Tibial nerve (tissue), 4 donors: ENCODE measurements at regions not wholly inside any gene's neighbourhood (a gene's known extent, or its start where the extent isn't known, plus 50 kb on each side); places are given as distances from the start of the nearest gene placed in this dataset.
"Not testable (repeated sequence)": the region's sequence is repeated elsewhere in the genome, so short reads cannot be mapped to it uniquely, and the experiment has no call there.

Source experiments
- DNase-seq, 2 donors: peaks; one replicate each; pipeline ENCODE4 v3.0.0-alpha.2; 2019; ENCODE audit warnings: low spot score in 2 of 2
- H3K27ac ChIP-seq, 4 donors: fragments of 200-600 bp; sonication (generic) in 3 of 4; one replicate each; pipeline ENCODE4 v1.5.1; 2017 to 2019; ENCODE audit warnings: mild to moderate bottlenecking in 1 of 4
- H3K27me3 ChIP-seq, 2 donors: fragments of 200-600 bp; sonication (generic) in 1 of 2; one replicate each; pipeline versions ENCODE4 v1.5.1 to v1.6.0; 2017 to 2019
- H3K36me3 ChIP-seq, 3 donors: fragments of 200-600 bp; sonication (generic); one replicate each; pipeline ENCODE4 v1.5.1; 2018 to 2019
- H3K4me1 ChIP-seq, 4 donors: fragments of 200-600 bp; sonication (generic) in 3 of 4; one replicate each; pipeline ENCODE4 v1.5.1; 2017 to 2019
- H3K4me3 ChIP-seq, 4 donors: fragments of 200-600 bp; sonication (generic) in 3 of 4; one replicate each; pipeline ENCODE4 v1.5.1; 2017 to 2019; ENCODE audit warnings: mild to moderate bottlenecking in 1 of 4, moderate library complexity in 1 of 4
- H3K9me3 ChIP-seq, 4 donors: fragments of 200-600 bp; sonication (generic) in 3 of 4; one replicate each; pipeline ENCODE4 v1.5.1; 2017 to 2019
- EP300 ChIP-seq, 2 donors: sonication (generic); formaldehyde crosslinking; IDR thresholded peaks; one replicate each; pipeline ENCODE4 v1.6.1; 2017; ENCODE audit warnings: antibody characterized with exemption in 2 of 2, mild to moderate bottlenecking in 1 of 2
- POLR2A ChIP-seq, 2 donors: fragments of 450-650 bp; IDR thresholded peaks; one replicate each; pipeline ENCODE4 v1.6.1; 2017; ENCODE audit warnings: antibody characterized with exemption in 2 of 2, mild to moderate bottlenecking in 2 of 2, moderate library complexity in 2 of 2
- WGBS, 2 donors: methylation state at CpG; one replicate each; pipeline ENCODE4 v1.1.5; 2018; 5-methylcytosine and 5-hydroxymethylcytosine counted together
- TF ChIP-seq, protein P1 (sequence below), 5 experiments: fragments of 200-600 bp in 3 of 5; fragments of 450-650 bp in 2 of 5; sonication (generic) in 3 of 5; IDR thresholded peaks; one replicate each; pipeline ENCODE4 v1.5.1; 2016 to 2019; ENCODE audit warnings: antibody characterized with exemption in 5 of 5, mild to moderate bottlenecking in 3 of 5, moderate library complexity in 2 of 5

DNA sequence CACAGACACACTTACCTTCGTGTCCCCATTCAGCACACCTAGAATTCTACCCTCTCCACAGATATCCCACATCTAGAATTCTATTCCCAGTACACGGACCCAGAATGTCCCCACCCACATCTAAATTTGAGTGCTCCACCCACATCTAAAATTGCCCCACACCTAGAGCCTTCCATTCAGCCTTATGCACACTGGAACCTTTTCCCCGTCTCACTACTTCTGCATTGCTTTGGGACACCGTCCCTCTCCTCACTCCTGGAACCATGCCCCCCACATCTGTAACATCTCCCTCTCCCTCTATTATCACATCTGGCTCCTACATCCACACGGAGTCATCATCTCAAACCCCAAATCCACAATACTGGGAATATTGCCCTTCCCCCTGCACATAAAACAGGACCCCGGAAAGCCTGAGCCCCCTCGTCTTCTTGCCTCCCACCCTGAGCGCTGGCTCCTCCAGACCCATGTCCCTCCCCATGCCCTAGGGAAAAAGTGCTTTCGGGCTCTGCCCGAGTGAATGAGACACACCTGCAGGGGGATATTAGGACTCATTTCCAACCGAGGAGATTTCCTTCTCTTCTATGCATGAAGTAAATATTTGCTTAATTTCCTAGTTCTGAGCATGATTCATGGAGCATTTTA is 125.8 kb upstream of the UNC5B start:
- Histone ChIP-seq H3K4me3 (no peak overlapping the region), H3K4me1 (no peaks in the 10 kb centered on the region), H3K9me3 (no peaks in the 10 kb centered on the region), H3K36me3 (no peaks in the 10 kb centered on the region), H3K27me3 (no peaks in the 10 kb centered on the region), H3K27ac (no peak overlapping the region)
- WGBS, 2 donors, result 75 to 77% methylated on average over 11 of the region's 11 CpGs
- no peak for DNase-seq
- TF ChIP-seq POLR2A (IDR thresholded peaks at IDR 0.05) (no peak), EP300 (IDR thresholded peaks at IDR 0.05) (no peak)
- TF ChIP-seq, protein P1, sequence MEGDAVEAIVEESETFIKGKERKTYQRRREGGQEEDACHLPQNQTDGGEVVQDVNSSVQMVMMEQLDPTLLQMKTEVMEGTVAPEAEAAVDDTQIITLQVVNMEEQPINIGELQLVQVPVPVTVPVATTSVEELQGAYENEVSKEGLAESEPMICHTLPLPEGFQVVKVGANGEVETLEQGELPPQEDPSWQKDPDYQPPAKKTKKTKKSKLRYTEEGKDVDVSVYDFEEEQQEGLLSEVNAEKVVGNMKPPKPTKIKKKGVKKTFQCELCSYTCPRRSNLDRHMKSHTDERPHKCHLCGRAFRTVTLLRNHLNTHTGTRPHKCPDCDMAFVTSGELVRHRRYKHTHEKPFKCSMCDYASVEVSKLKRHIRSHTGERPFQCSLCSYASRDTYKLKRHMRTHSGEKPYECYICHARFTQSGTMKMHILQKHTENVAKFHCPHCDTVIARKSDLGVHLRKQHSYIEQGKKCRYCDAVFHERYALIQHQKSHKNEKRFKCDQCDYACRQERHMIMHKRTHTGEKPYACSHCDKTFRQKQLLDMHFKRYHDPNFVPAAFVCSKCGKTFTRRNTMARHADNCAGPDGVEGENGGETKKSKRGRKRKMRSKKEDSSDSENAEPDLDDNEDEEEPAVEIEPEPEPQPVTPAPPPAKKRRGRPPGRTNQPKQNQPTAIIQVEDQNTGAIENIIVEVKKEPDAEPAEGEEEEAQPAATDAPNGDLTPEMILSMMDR (IDR thresholded peaks at IDR 0.05), result no peak

GRCh38 chr10:71087622-71088021 is 124.7 kb upstream of the UNC5B start:
- H3K9me3 ChIP-seq, result no peaks in the 10 kb centered on the region
- 79 to 80% methylated on average over 4 of the region's 4 CpGs for WGBS, 2 donors
- no peak for DNase-seq

DNA sequence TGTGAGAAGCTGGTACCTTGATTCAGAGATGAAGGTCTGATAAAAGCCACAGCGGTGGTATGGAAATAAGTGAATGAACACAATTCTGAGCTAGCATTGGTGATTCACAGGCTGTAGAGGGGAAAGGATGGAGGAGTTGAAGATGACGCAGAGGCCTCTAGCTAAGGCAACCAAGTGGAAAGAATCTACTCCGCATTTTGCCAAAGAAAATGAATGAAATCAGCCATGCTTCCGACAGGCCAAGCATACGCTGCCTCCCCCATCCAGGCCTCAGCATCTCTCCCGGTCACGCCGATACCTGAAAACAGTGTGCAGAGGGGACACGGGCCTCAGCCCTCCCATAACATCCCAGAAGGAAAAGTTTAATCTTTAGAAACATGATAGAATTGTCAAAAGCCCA is 124.3 kb upstream of the UNC5B start:
- no peaks in the 10 kb centered on the region for H3K36me3 ChIP-seq
- no peaks in the 10 kb centered on the region for H3K4me1 ChIP-seq
- no peak for DNase-seq
- no peak overlapping the region for H3K27ac ChIP-seq
- no peak overlapping the region for H3K4me3 ChIP-seq
- 89 to 91% methylated on average over 9 of the region's 9 CpGs for WGBS, 2 donors
- no peaks in the 10 kb centered on the region for H3K9me3 ChIP-seq
- TF ChIP-seq POLR2A (IDR thresholded peaks at IDR 0.05), result no peak
- TF ChIP-seq, protein P1 (IDR thresholded peaks at IDR 0.05), result no peak
- H3K27me3 ChIP-seq, result no peaks in the 10 kb centered on the region

More at GRCh38 chr10:71087622-71088021, 124.7 kb upstream of the UNC5B start:
- TF ChIP-seq, protein P1 (IDR thresholded peaks at IDR 0.05), result no peak
- TF ChIP-seq POLR2A (IDR thresholded peaks at IDR 0.05) (no peak), EP300 (IDR thresholded peaks at IDR 0.05) (no peak)
- Histone ChIP-seq H3K4me1 (no peaks in the 10 kb centered on the region), H3K36me3 (no peaks in the 10 kb centered on the region), H3K4me3 (no peak overlapping the region), H3K27me3 (no peaks in the 10 kb centered on the region), H3K27ac (no peak overlapping the region)

GRCh38 chr10:71088578-71088977 is 123.8 kb upstream of the UNC5B start:
- H3K4me1 ChIP-seq, DNase-seq, H3K27me3 ChIP-seq, H3K36me3 ChIP-seq, H3K9me3 ChIP-seq, H3K27ac ChIP-seq, H3K4me3 ChIP-seq: not testable (repeated sequence)
- 85 to 92% methylated on average over 7 of the region's 7 CpGs for WGBS, 2 donors

DNA sequence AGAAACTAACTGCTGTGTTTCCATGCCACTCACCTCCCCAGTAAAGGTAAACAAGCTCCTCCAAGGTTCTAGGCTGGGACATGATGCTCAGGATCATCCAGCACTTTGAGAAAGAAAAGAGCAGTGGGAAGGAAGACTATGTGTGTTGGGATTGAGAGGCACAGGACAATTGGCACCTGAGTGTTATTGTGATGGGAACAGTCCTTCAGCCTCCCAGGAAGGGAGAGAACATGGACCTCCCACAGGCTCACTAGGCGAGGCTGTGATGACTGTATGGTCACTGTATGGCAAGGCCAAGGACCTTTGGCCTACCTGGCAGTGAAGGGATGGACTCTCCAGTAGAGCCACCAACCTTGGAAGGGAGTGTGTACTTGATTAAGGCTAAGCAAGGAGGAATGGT is 123.2 kb upstream of the UNC5B start:
- Histone ChIP-seq H3K9me3 (no peaks in the 10 kb centered on the region), H3K4me1 (no peaks in the 10 kb centered on the region), H3K27ac (no peak overlapping the region), H3K4me3 (no peak overlapping the region), H3K27me3 (no peaks in the 10 kb centered on the region), H3K36me3 (no peaks in the 10 kb centered on the region)
- DNase-seq, result no peak
- 73 to 85% methylated on average over 1 of the region's 1 CpG for WGBS, 2 donors
- TF ChIP-seq, protein P1 (IDR thresholded peaks at IDR 0.05), result no peak
- TF ChIP-seq EP300 (IDR thresholded peaks at IDR 0.05) (no peak), POLR2A (IDR thresholded peaks at IDR 0.05) (no peak)

GRCh38 chr10:71090330-71090729 is 122.0 kb upstream of the UNC5B start:
- Histone ChIP-seq H3K27me3 (no peaks in the 10 kb centered on the region), H3K36me3 (no peaks in the 10 kb centered on the region), H3K4me3 (no peak overlapping the region), H3K4me1 (no peaks in the 10 kb centered on the region), H3K27ac (no peak overlapping the region), H3K9me3 (no peaks in the 10 kb centered on the region)
- no peak for DNase-seq
- TF ChIP-seq POLR2A (IDR thresholded peaks at IDR 0.05), result no peak
- TF ChIP-seq, protein P1 (IDR thresholded peaks at IDR 0.05), result no peak
- TF ChIP-seq EP300 (IDR thresholded peaks at IDR 0.05), result no peak
- WGBS, 2 donors, result 79 to 91% methylated on average over 5 of the region's 5 CpGs
